ENCODE measurements at regions not wholly inside any gene's neighbourhood (a gene's known extent, or its start where the extent isn't known, plus 50 kb on each side); places are given as distances from the start of the nearest gene placed in this dataset.
"Not testable (repeated sequence)": the region's sequence is repeated elsewhere in the genome, so short reads cannot be mapped to it uniquely, and the experiment has no call there.

DNA sequence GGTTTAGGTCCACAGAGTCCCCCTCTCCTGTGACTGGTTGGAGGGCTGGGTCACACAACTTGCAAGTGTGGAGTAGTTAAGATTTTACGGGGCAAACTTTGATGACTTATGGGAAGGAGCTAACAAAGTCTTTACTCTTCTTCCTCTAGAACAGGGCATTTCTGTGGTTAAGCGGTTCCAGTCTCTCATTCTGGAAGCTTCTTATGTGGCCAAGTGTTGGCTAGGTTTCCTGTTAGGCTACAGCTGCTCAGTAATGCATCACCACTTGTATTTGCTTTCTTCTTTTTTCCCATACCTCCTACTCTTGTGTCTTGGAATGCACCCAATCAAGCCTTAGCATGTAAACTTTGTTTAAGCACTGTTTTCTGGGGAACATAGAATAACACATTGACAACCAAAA lies 100.6 kb upstream of the PLAAT1 start:
- Histone ChIP-seq H3K36me3 (no peaks in the 10 kb centered on the region), H3K4me1 (no peaks in the 10 kb centered on the region), H3K9me3 (no peaks in the 10 kb centered on the region), H3K27me3 (no peaks in the 10 kb centered on the region), H3K27ac (no peak overlapping the region), H3K4me3 (no peak overlapping the region)
- DNase-seq = no peak
- TF ChIP-seq POLR2A (IDR thresholded peaks at IDR 0.05) = no peak
- TF ChIP-seq EP300 (IDR thresholded peaks at IDR 0.05) = no peak
- TF ChIP-seq POLR2AphosphoS5 (IDR thresholded peaks at IDR 0.05) = no peak
- TF ChIP-seq, protein P1, sequence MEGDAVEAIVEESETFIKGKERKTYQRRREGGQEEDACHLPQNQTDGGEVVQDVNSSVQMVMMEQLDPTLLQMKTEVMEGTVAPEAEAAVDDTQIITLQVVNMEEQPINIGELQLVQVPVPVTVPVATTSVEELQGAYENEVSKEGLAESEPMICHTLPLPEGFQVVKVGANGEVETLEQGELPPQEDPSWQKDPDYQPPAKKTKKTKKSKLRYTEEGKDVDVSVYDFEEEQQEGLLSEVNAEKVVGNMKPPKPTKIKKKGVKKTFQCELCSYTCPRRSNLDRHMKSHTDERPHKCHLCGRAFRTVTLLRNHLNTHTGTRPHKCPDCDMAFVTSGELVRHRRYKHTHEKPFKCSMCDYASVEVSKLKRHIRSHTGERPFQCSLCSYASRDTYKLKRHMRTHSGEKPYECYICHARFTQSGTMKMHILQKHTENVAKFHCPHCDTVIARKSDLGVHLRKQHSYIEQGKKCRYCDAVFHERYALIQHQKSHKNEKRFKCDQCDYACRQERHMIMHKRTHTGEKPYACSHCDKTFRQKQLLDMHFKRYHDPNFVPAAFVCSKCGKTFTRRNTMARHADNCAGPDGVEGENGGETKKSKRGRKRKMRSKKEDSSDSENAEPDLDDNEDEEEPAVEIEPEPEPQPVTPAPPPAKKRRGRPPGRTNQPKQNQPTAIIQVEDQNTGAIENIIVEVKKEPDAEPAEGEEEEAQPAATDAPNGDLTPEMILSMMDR (IDR thresholded peaks at IDR 0.05) = no peak
- 69 to 88% (median 83%) methylated on average over 2 of the region's 2 CpGs for WGBS, 5 donors
- intact Hi-C loops (cut with DNase I; ENCODE audit: low total_unique reads) = no loop called here

DNA sequence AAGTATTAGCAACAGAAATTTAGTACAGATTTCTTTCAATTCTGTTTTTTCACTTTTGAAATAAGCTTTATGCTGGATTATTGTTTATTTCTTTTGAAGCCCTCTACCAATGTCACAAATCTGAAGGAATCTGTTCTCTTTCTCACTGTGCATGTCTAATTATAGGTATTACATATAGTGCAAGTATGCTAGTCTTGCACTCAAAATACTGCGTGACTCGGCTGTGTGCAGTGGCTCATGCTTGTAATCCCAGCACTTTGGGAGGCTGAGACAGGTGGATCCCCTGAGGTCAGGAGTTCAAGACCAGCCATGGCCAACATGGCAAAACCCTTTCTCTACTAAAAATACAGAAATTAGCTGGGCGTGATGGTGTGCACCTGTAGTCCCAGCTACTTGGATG lies 95.8 kb upstream of the PLAAT1 start:
- 77 to 92% (median 88%) methylated on average over 3 of the region's 3 CpGs for WGBS, 5 donors
- H3K4me3 ChIP-seq = no peak overlapping the region
- H3K36me3 ChIP-seq = no peaks in the 10 kb centered on the region
- intact Hi-C loops (cut with DNase I; ENCODE audit: low total_unique reads) = no loop called here
- H3K27me3 ChIP-seq = no peaks in the 10 kb centered on the region
- no peak overlapping the region for H3K27ac ChIP-seq
- H3K9me3 ChIP-seq = no peaks in the 10 kb centered on the region
- DNase-seq = no peak
- no peaks in the 10 kb centered on the region for H3K4me1 ChIP-seq
- TF ChIP-seq, protein P1 (IDR thresholded peaks at IDR 0.05) = no peak
- TF ChIP-seq POLR2A (IDR thresholded peaks at IDR 0.05) (no peak), EP300 (IDR thresholded peaks at IDR 0.05) (no peak)

DNA sequence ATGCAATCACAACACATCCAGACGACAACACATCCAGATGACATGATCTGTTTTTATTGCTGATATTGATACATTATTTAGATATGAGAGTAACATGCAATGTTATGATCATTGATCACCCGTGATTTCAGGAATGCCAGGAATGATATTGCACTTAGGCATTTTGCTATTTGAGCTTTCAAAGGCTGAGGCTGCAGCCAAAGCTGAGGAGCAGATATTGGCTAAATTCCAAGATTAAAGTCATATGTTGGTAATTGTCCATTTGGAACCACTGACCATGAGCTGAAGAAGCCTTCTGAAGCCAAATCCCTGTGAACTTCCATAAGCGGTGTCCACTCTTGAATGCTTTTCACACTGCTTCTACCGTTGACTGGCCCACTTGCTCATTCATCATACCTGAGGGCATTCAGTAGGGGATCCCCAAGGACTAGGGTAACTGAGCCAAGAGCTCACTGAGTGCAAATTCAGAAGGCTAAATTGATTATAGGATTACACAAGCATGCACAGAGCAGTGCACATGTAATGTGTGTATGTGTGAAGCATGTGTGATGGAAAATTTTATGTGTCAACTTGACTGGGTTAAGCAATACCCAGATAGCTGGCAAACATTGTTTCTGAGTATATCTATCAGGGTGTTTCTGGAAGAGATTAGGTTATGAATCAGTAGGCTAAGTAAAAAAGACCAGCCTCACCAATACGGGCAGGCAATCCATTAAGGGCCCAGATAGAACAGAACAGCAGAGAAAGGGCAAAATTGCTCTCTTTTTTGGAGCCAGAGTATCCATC lies 92.1 kb upstream of the PLAAT1 start:
- intact Hi-C loops (cut with DNase I; ENCODE audit: low total_unique reads) = no loop called here
- H3K27me3 ChIP-seq = no peaks in the 10 kb centered on the region
- 54 to 66% (median 58%) methylated on average over 5 of the region's 5 CpGs for WGBS, 5 donors
- no peak overlapping the region for H3K27ac ChIP-seq
- peak in 1 of 2 donors; percentile 22 for DNase-seq
- TF ChIP-seq POLR2A (IDR thresholded peaks at IDR 0.05) (no peak), POLR2AphosphoS5 (IDR thresholded peaks at IDR 0.05) (no peak), EP300 (IDR thresholded peaks at IDR 0.05) (no peak)
- TF ChIP-seq, protein P1 (IDR thresholded peaks at IDR 0.05) = no peak
- no peaks in the 10 kb centered on the region for H3K4me1 ChIP-seq
- no peaks in the 10 kb centered on the region for H3K36me3 ChIP-seq
- no peaks in the 10 kb centered on the region for H3K9me3 ChIP-seq
- H3K4me3 ChIP-seq = no peak overlapping the region

DNA sequence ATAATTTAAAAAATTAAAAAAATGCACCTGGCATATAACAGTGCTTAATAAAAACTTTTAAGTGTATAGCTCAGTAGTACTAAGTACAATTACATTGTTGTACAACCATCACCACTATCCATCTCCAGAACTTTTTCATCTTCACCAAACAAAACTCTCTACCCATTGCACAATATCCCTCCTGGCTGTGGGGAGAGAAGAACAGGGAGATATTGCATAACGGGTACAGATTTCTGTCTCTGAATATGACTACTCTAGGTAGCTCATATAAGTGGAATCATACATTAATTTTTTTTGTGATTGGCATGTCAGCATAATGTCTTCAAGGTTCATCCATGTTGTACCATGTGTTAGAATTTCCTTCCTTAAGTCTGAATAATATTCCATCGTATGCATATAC lies 91.0 kb upstream of the PLAAT1 start:
- TF ChIP-seq, protein P1 (IDR thresholded peaks at IDR 0.05) = no peak
- TF ChIP-seq POLR2A (IDR thresholded peaks at IDR 0.05) (no peak), POLR2AphosphoS5 (IDR thresholded peaks at IDR 0.05) (no peak), EP300 (IDR thresholded peaks at IDR 0.05) (no peak)
- no peaks in the 10 kb centered on the region for H3K9me3 ChIP-seq
- WGBS, 5 donors = 82 to 88% (median 87%) methylated on average over 2 of the region's 2 CpGs
- no peaks in the 10 kb centered on the region for H3K36me3 ChIP-seq
- H3K4me3 ChIP-seq = no peak overlapping the region
- intact Hi-C loops (cut with DNase I; ENCODE audit: low total_unique reads) = no loop called here
- no peak overlapping the region for H3K27ac ChIP-seq
- no peaks in the 10 kb centered on the region for H3K4me1 ChIP-seq
- DNase-seq = no peak
- no peaks in the 10 kb centered on the region for H3K27me3 ChIP-seq

DNA sequence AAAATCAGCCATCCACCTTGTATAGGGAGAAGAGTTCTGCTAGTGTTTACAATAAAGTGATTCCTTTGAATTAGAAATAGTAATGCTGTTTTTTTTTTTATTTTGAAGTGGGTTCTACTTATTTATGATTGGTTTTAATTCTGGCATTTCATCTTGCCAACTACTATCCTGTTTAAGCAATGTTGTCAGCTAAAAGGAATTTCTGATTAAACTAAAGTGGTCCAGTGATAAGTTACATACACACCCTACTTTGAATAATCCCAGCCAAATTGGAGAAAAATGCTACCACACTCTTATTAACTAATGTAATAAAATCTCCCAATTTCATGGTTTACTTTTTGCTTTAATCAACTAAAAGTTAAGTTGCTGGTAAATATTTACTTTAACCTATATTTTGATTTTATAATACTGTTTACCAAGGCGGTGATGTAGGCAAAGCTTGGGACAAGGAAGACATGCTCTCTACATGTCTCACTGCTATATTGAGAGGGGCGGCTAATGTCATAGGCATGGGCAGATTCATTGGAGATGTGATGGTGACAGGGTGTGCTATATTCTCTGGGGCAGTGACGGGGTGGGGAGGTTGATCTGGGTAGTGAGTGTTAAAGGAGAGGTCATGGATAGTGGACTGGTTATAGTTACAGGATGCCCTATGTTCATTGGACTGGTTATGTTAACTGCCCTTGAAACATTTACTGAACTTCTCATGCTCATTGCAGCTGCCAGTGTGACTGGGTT lies 85.8 kb upstream of the PLAAT1 start:
- H3K4me3 ChIP-seq; H3K27ac ChIP-seq; H3K27me3 ChIP-seq; H3K36me3 ChIP-seq; intact Hi-C loops (cut with DNase I; ENCODE audit: low total_unique reads); H3K9me3 ChIP-seq; DNase-seq; H3K4me1 ChIP-seq: not testable (repeated sequence)
- 60 to 81% (median 79%) methylated on average over 3 of the region's 3 CpGs for WGBS, 5 donors
